Vagina (tissue), 2 donors: ENCODE measurements at regions not wholly inside any gene's neighbourhood (a gene's known extent, or its start where the extent isn't known, plus 50 kb on each side); places are given as distances from the start of the nearest gene placed in this dataset.

Experiments
- POLR2A ChIP-seq, 2 donors: fragments of 450-650 bp; IDR thresholded peaks; one replicate each; pipeline ENCODE4 v1.6.1; 2017; ENCODE audit warnings: antibody characterized with exemption in 2 of 2, mild to moderate bottlenecking in 2 of 2, moderate library complexity in 2 of 2
- TF ChIP-seq, protein P1 (sequence below), 3 experiments: fragments of 450-650 bp in 2 of 3; fragments of 200-600 bp in 1 of 3; sonication (generic) in 1 of 3; IDR thresholded peaks; one replicate each; pipeline ENCODE4 v1.5.1; 2017 to 2019; ENCODE audit warnings: antibody characterized with exemption in 3 of 3, mild to moderate bottlenecking in 2 of 3, moderate library complexity in 2 of 3

DNA sequence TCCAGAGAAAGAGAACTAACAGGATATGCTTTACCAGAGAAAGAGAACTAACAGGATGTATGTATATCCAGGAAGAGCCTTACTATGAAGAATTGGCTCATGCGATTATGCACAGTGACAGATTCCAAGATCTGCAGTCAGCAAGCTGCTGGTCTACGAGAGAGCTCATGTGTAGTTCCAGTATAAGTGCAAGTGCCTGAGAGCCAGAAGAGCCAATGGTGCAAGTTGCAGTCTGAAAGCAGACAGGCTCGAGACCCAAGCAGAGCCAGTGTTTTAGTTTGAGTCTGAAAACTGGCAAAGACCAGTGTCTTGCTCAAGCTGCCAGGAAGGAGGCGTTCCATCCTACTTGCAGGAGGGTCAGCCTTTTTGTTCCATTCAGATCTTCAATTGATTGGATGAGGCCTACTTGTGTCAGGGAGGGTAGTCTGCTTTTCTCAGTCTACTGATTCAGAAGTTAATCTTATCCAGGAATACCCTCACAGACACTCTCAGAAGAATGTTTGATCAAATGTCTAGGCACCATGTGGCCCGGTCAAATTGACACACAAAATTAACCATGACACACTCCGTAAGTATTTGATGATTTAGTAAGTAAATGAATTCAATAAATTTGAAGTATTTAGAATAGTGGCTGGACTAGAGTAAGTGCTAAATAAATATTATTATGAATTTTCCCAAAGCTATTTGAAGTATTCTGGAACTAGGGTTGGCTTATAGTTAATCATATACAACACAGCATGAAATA is 372.1 kb upstream of the SGCD start:
- TF ChIP-seq POLR2A (IDR thresholded peaks at IDR 0.05) = no peak
- TF ChIP-seq, protein P1, sequence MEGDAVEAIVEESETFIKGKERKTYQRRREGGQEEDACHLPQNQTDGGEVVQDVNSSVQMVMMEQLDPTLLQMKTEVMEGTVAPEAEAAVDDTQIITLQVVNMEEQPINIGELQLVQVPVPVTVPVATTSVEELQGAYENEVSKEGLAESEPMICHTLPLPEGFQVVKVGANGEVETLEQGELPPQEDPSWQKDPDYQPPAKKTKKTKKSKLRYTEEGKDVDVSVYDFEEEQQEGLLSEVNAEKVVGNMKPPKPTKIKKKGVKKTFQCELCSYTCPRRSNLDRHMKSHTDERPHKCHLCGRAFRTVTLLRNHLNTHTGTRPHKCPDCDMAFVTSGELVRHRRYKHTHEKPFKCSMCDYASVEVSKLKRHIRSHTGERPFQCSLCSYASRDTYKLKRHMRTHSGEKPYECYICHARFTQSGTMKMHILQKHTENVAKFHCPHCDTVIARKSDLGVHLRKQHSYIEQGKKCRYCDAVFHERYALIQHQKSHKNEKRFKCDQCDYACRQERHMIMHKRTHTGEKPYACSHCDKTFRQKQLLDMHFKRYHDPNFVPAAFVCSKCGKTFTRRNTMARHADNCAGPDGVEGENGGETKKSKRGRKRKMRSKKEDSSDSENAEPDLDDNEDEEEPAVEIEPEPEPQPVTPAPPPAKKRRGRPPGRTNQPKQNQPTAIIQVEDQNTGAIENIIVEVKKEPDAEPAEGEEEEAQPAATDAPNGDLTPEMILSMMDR (IDR thresholded peaks at IDR 0.05) = no peak
